KOPT-K1 (cell line): ENCODE measurements at regions not wholly inside any gene's neighbourhood (a gene's known extent, or its start where the extent isn't known, plus 50 kb on each side); places are given as distances from the start of the nearest gene placed in this dataset.

Experiments
- H3K27ac ChIP-seq: fragments of 200-600 bp; sonication (generic); 2 replicates; pipeline ENCODE4 v1.5.1; 2016; ENCODE audit warnings: antibody characterized with exemption, mild to moderate bottlenecking, low read depth, low read length; ENCODE audit not compliant: poor library complexity, severe bottlenecking
- H3K36me3 ChIP-seq: fragments of 200-600 bp; sonication (generic); 2 replicates; pipeline ENCODE4 v1.5.1; 2017; ENCODE audit warnings: antibody characterized with exemption, mild to moderate bottlenecking, low read length, moderate library complexity; ENCODE audit not compliant: insufficient read depth
- H3K9me3 ChIP-seq: fragments of 200-600 bp; sonication (generic); 2 replicates; pipeline ENCODE4 v1.5.1; 2017; ENCODE audit warnings: antibody characterized with exemption, low read length, mild to moderate bottlenecking; ENCODE audit not compliant: insufficient read depth, poor library complexity, severe bottlenecking

DNA sequence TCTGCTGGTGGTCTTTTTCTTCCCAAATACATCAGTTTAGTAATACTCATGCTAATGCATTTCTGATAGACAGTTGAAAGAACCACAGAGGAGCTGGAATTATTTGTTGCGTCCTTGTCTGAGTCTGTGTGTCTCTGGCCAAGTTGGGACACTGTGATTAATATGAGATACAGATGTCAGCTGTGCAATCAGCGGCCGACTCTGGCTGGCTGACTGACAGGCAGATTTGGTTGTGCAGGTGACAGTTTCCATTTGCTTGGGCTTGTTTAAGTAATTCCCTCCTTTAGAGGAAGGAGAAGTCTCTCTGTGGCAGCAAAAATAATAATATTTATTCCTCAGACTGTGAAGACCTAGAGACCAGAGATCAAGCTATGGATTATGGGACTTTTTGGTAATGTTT is 176.2 kb upstream of the CHRM2 start:
- no peak overlapping the region for H3K27ac ChIP-seq
- H3K36me3 ChIP-seq, result no peaks in the 10 kb centered on the region
- no peaks in the 10 kb centered on the region for H3K9me3 ChIP-seq

DNA sequence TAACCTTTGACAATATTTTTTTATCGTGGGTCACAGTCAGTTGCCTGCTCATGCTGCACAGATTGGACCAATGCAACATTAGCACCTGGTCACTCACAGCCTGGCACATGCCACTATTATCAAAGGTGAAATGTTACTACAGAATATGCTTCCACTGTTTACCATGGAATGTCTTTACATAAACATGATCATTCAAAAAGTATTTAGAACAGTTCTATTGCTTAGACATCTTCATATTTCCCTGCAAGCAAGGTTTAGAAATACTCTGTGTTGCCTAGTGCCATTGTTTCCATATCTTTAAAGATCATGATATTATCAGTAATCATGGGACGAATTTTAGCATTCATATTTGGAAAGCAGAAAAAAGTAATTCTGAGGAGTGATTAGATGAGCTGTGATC is 179.9 kb upstream of the CHRM2 start:
- H3K36me3 ChIP-seq, result no peaks in the 10 kb centered on the region
- no peaks in the 10 kb centered on the region for H3K9me3 ChIP-seq

DNA sequence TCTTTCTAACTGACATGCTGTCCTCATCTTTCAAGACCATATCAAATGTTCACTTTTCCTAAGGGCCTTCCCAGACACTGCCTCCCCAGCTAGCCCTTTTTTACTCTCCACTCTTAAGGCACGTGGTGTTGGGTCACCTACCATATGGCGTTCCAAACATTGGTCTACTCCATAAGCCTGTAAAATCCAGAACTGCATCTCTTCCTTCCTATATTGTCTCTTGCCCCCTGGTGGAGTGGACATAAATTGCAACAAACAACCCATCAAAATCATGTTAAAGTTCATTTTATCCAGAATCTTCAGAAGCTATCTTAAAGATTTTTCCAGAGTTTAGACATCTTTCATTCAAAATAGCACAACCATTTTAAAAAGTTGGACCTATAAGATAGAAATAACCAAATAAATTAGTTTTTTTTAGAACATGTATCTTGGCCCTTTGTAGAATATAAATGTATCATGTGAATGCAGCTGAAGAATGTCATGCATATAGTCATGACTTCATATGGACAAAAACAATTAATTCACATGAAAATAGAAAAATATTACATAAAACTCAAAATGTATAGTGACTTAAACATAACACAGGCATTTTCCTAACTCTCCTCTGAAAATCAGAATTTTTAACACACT is 180.6 kb upstream of the CHRM2 start:
- Histone ChIP-seq H3K36me3 (no peaks in the 10 kb centered on the region), H3K27ac (no peak overlapping the region), H3K9me3 (no peaks in the 10 kb centered on the region)

More for the DNA sequence above, 179.9 kb upstream of the CHRM2 start:
- no peak overlapping the region for H3K27ac ChIP-seq

DNA sequence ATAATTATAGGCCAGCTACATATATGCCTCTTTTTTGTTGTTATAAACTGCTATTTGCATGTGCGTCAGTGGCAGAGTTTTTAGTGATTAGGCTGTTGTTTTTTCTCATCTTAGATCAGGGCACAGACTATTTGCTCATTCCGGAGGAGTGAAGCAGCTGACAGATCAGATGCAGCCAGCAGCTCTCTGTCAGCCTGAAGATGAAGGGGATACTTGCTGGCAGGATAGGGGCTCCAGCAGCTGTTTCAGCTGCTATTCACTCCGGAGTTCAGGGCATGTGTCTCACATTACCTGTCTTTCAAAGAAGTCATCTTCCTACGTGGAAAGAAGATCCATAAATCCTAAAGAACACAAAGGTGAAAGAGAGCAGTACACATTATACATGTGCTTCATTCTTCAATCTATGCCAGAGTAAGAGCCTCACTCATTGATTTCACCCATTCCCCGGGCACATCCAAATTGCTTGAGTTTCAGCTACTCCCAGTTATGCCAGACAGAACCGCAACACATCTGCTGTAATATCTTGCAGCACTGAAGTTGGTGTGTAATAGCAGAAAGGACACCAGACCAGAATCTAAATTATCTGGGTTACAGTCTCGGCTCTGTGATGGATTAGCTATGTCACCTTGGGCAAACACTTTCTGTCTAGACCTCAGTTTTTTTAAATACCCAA is 182.8 kb upstream of the CHRM2 start:
- H3K27ac ChIP-seq, result no peak overlapping the region
- no peaks in the 10 kb centered on the region for H3K36me3 ChIP-seq
- no peaks in the 10 kb centered on the region for H3K9me3 ChIP-seq

DNA sequence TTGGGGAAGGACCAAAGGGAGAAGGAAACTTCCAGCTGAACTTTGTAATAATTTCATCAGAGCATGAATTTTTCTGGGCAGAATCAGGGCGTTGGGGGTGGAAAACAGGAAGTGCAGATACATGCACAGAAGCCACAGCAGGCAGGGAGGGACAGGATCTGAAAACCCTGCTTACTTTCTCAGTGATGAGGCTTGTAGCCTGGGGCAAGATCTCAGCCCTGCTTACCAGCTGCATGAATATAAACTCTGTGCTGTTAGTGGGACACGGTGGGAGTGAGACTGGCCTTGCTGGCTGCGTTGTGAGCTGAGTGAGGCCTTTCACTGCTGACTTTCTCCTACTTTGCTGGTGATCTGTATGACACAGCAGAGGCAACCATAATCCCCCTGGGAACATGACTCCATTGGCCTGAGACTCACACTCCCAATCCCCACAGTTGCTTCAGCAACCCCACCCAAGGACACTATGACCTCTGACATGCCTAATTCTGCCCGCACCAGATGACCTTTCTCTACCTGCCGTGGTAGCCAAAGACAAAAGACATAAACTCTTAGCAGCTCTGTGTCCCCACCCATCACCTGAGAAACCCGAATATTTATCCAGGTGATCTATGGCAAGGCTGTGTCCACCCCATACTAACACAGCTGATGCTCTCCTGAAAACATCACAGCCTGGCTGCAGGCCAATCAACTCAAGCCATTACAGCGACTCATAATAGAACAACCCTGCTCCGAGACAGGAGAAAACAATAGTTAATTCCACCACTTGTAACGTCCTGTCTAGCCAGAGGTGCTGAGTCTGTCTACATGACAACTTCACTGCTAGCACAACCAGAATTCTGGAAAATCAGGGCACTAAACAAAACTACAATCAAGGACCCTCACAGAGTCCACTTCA is 190.7 kb upstream of the CHRM2 start:
- peak overlapping the region; percentile 47 for H3K27ac ChIP-seq
- H3K9me3 ChIP-seq, result peaks cover 25% of the 10 kb centered on the region
- no peaks in the 10 kb centered on the region for H3K36me3 ChIP-seq

DNA sequence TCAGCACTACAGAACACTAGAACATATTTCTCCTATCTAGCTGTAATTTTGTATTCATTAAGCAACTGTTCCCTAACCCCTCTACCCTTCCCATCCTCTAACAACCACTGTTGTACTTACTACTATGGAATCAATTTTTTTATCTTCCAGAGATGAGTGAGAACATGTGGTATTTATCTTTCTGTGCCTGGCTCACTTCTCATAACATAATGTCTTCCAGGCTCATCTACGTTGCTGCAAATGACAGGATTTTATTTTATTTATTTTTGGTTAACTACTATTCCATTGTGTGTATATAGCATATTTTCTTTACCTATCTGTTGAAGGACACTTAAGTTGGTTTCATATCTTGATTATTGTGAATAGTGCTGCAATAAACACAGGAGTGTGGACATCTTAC is 200.9 kb upstream of the CHRM2 start:
- H3K36me3 ChIP-seq, result no peaks in the 10 kb centered on the region

DNA sequence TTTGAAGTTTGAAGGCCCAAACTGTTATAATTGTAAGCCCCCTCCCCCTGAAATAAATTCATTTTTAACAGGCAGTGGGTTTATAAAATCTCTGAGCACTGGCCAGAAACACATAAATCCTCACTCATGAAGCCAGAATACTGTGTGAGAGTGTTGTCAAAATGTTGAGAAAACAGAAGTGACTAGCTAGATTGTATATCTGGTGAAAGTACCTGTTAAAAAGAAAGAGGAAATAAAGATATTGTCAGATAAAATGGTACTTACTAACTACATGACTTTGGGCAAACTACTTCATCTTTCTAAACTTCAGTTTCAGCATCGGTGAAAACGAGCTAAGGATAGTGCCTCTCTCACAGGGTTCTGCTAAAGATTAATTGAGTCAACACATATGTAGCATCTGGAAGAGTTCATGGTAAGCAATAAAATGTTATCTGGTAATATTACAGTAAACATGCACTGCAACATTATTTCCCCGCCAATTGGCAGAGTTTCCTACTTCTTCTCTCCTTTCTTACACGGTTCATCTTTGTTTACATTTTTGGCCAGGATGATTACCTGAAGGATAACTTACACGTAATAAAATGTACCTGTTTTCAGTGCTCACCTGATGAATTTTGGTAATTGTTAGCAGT is 202.5 kb upstream of the CHRM2 start:
- Histone ChIP-seq H3K36me3 (no peaks in the 10 kb centered on the region), H3K9me3 (no peaks in the 10 kb centered on the region), H3K27ac (no peak overlapping the region)

More for the DNA sequence above, 200.9 kb upstream of the CHRM2 start:
- Histone ChIP-seq H3K9me3 (peaks cover 15% of the 10 kb centered on the region), H3K27ac (no peak overlapping the region)

DNA sequence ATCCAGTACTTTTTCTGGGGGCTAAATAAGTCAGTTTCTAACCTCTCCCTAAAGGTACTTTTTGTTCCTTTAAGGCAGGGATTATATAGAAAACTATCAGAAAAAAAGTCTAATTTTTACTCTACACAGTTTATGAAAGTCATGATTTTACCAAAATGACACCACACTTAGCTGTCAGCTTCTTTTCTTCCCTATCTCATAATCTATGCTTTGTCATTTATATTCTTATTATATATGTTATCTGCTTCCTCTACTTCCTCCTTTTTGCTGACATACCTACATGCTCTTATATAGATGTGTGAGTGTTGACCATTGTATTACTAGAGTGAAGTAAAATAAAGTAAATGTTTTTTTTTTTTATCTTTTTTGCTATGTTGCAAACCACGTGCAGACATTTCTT is 203.9 kb upstream of the CHRM2 start:
- no peaks in the 10 kb centered on the region for H3K9me3 ChIP-seq
- H3K27ac ChIP-seq, result no peak overlapping the region

DNA sequence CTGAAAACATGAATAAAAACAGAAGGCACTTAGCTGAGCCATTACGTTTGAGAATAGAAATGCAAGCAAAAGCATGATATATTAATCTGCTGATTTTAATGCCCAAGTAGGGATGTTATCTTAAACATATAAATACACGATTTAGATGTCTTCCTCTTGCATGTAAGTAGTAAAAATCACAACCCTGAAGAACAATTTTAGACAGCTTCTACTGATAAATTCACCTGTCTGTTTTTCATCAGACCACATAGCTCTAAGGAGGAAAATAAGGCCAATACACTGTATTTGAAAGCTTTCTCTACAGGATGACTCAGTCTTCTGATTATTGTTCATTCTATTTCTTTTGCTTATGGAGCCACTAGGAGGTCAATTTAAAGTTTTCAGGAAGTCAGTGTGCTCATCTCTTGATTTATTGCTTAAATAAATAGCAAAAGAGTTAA is 210.9 kb upstream of the CHRM2 start:
- H3K36me3 ChIP-seq, result no peaks in the 10 kb centered on the region
- H3K27ac ChIP-seq, result no peak overlapping the region
- no peaks in the 10 kb centered on the region for H3K9me3 ChIP-seq

More for the DNA sequence above, 203.9 kb upstream of the CHRM2 start:
- H3K36me3 ChIP-seq, result no peaks in the 10 kb centered on the region

DNA sequence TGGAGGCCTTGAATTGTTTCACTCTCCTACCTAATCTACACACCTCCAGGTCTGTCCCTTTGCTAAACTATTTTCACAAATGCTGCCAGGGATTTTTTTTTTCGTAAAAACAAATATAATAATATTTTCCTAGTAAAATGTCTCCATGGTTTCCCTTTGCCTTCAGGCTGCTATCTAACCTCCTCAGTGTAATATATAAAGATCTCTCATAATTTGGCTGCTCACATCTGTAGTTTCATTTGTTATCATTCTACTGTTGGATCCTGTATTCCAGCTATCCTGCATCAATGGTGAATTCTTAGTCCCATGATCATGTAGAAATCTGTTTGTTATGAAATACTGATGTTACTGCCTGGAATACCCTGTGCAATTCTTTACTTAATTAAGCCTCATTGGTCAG is 211.9 kb upstream of the CHRM2 start:
- H3K36me3 ChIP-seq, result no peaks in the 10 kb centered on the region
- no peaks in the 10 kb centered on the region for H3K9me3 ChIP-seq
- H3K27ac ChIP-seq, result no peak overlapping the region

DNA sequence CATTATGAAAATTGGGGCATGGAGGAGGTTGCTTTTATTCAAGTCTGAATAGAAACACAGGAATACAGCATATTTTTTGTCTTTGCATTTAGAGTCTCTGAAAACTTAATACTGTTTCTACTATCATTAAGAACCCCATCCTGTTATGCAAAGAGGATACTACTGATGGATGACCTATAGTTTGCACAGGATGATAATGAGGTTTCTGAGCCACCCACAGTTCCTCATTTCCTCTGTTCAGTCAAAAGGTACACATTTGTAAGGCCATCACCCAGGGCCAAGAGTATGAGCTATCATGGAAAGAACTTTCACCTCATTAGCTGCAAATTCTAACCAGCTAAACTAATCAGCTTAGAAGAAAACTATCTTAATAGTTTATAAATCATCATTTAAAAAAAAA is 213.0 kb upstream of the CHRM2 start:
- no peaks in the 10 kb centered on the region for H3K36me3 ChIP-seq
- H3K27ac ChIP-seq, result no peak overlapping the region
- no peaks in the 10 kb centered on the region for H3K9me3 ChIP-seq

DNA sequence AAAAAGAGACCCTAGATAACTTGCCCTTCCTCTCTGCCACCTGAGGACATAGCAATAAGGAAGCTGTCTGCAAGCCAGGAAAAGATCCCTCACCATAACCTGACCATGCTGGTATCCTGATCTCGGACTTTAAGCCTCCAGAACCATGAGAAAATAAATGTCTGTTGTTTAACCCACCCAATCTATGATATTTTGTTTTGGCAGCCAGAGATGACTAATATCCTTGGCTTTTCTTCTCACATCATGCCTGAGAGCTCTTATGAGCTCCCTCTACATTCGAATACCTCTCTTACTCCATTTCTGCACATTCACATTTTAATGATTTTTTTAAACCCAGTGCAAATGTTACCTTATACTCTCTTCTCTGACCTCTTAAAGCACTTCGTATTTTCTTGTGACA is 214.0 kb upstream of the CHRM2 start:
- Histone ChIP-seq H3K27ac (no peak overlapping the region), H3K36me3 (no peaks in the 10 kb centered on the region), H3K9me3 (no peaks in the 10 kb centered on the region)

DNA sequence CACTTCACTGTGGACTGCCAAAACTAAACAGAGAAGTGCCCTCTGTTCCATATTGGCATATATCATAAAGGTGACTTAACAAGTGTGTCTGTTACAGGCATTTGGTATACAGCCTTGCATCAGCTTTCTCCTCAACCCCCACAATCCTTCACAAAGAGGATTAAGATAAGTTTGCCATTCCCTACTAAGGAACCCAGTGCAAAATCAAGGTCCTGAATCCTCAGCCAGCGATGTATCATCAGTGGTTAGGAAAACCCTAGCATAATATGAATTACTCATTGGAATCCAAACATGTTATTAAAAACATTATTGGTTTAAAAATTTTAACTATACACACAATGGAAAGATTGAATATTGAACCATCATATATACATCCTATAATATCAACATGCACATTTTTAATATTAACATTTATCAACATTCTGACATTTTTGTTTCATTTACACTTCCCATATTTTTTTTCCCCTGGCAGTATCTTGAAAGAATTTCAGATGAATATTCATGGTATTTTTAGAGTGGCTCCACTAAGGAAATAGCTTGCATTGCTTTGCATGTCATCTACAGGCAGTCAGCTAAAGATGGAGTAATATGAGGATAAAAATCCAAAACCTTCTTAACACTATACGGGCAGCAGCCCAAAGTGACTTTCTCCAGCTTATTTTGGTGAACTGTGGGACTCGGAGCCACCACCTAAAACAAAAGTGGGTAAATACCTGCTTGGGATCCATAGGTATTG is 215.6 kb upstream of the CHRM2 start:
- H3K36me3 ChIP-seq, result no peaks in the 10 kb centered on the region
- no peaks in the 10 kb centered on the region for H3K9me3 ChIP-seq
- H3K27ac ChIP-seq, result no peak overlapping the region

DNA sequence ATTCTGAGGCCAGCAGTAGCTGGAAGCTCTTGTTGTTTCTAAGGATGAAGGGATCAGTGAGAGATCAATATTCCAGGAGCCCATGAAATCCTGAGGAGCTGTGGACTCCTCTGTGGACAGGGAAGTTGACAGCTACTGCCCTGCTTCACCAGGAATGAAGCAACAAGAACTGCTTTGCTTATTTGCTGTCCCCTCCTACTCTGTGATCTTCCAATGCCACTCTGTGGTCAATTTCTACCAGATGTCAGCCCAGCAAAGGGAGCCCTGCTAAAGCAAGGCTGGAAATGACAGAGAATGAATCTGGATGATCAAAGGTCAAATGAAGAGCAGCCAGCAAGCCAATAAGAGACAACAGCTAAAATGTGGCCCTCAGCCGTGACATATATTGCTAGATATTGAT is 227.5 kb upstream of the CHRM2 start:
- peaks cover 5% of the 10 kb centered on the region for H3K9me3 ChIP-seq
- H3K27ac ChIP-seq, result no peak overlapping the region
- no peaks in the 10 kb centered on the region for H3K36me3 ChIP-seq
